ENCODE measurements at regions not wholly inside any gene's neighbourhood (a gene's known extent, or its start where the extent isn't known, plus 50 kb on each side); places are given as distances from the start of the nearest gene placed in this dataset.

- TF ChIP-seq CTCF (IDR thresholded peaks at IDR 0.05; ENCODE audit: borderline replicate concordance, extremely low read depth, low read length, poor library complexity, severe bottlenecking) (no peak), EZH2 (IDR thresholded peaks at IDR 0.05; ENCODE audit: borderline replicate concordance, low read depth, low read length, severe bottlenecking) (no peak)
Observed at GRCh38 chr15:59847968-59848367, 156.1 kb upstream of the FOXB1 start.
